Activated naive CD4-positive, alpha-beta T cell treated with anti-CD3 and anti-CD28 coated beads, Interleukin-2, amount 50 U/mL, for 24 hours (primary cell): ENCODE measurements at regions not wholly inside any gene's neighbourhood (a gene's known extent, or its start where the extent isn't known, plus 50 kb on each side); places are given as distances from the start of the nearest gene placed in this dataset.
"Not testable (repeated sequence)": the region's sequence is repeated elsewhere in the genome, so short reads cannot be mapped to it uniquely, and the experiment has no call there.

Source experiments
- H3K27ac Mint-ChIP-seq: one replicate; pipeline ENCODE4 v1.8.0; 2021; ENCODE audit warnings: mild to moderate bottlenecking, mixed read lengths
- H3K27me3 Mint-ChIP-seq: one replicate; pipeline ENCODE4 v1.8.0; 2021; ENCODE audit warnings: mixed read lengths
- H3K36me3 Mint-ChIP-seq: one replicate; pipeline ENCODE4 v1.8.0; 2021; ENCODE audit warnings: mixed read lengths
- H3K4me1 Mint-ChIP-seq: one replicate; pipeline ENCODE4 v1.8.0; 2021; ENCODE audit warnings: mixed read lengths
- H3K4me3 Mint-ChIP-seq: one replicate; pipeline ENCODE4 v1.8.0; 2021; ENCODE audit warnings: mild to moderate bottlenecking, mixed read lengths
- H3K9me3 Mint-ChIP-seq: one replicate; pipeline ENCODE4 v1.8.0; 2021; ENCODE audit warnings: mixed read lengths

- H3K4me3 Mint-ChIP-seq, result no peak overlapping the region
- no peak overlapping the region for H3K27ac Mint-ChIP-seq
- no peaks in the 10 kb centered on the region for H3K27me3 Mint-ChIP-seq
- no peaks in the 10 kb centered on the region for H3K36me3 Mint-ChIP-seq
- H3K9me3 Mint-ChIP-seq, result no peaks in the 10 kb centered on the region
- no peaks in the 10 kb centered on the region for H3K4me1 Mint-ChIP-seq
Observed at GRCh38 chr15:87715252-87715651, 541.3 kb downstream of the NTRK3 start.

- Mint-ChIP-seq H3K36me3 (no peaks in the 10 kb centered on the region), H3K4me1 (no peaks in the 10 kb centered on the region), H3K27ac (no peak overlapping the region), H3K4me3 (no peak overlapping the region), H3K9me3 (no peaks in the 10 kb centered on the region), H3K27me3 (no peaks in the 10 kb centered on the region)
Observed at GRCh38 chr15:87713475-87713879, 543.1 kb downstream of the NTRK3 start.

- no peak overlapping the region for H3K27ac Mint-ChIP-seq
- H3K4me1 Mint-ChIP-seq, result no peaks in the 10 kb centered on the region
- no peaks in the 10 kb centered on the region for H3K27me3 Mint-ChIP-seq
- H3K4me3 Mint-ChIP-seq, result no peak overlapping the region
- no peaks in the 10 kb centered on the region for H3K36me3 Mint-ChIP-seq
- H3K9me3 Mint-ChIP-seq, result no peaks in the 10 kb centered on the region
Observed at GRCh38 chr15:87712211-87712610, 544.3 kb downstream of the NTRK3 start.

GRCh38 chr15:87711026-87711425, 545.5 kb downstream of the NTRK3 start:
- H3K36me3 Mint-ChIP-seq, result no peaks in the 10 kb centered on the region
- H3K4me1 Mint-ChIP-seq, result no peaks in the 10 kb centered on the region
- no peak overlapping the region for H3K4me3 Mint-ChIP-seq
- no peak overlapping the region for H3K27ac Mint-ChIP-seq
- H3K9me3 Mint-ChIP-seq, result no peaks in the 10 kb centered on the region
- no peaks in the 10 kb centered on the region for H3K27me3 Mint-ChIP-seq

- Mint-ChIP-seq H3K27me3 (no peaks in the 10 kb centered on the region), H3K4me1 (no peaks in the 10 kb centered on the region), H3K9me3 (no peaks in the 10 kb centered on the region), H3K27ac (no peak overlapping the region), H3K36me3 (no peaks in the 10 kb centered on the region), H3K4me3 (no peak overlapping the region)
Observed at GRCh38 chr15:87710406-87710805, 546.1 kb downstream of the NTRK3 start.

GRCh38 chr15:87707566-87708130, 548.9 kb downstream of the NTRK3 start:
- Mint-ChIP-seq H3K9me3 (no peaks in the 10 kb centered on the region), H3K36me3 (no peaks in the 10 kb centered on the region), H3K4me1 (no peaks in the 10 kb centered on the region), H3K27ac (no peak overlapping the region), H3K4me3 (no peak overlapping the region), H3K27me3 (peaks cover 4% of the 10 kb centered on the region)

GRCh38 chr15:87707071-87707470, 549.5 kb downstream of the NTRK3 start:
- Mint-ChIP-seq H3K36me3 (no peaks in the 10 kb centered on the region), H3K4me3 (no peak overlapping the region), H3K27me3 (peaks cover 4% of the 10 kb centered on the region), H3K27ac (no peak overlapping the region), H3K4me1 (no peaks in the 10 kb centered on the region), H3K9me3 (no peaks in the 10 kb centered on the region)

GRCh38 chr15:87706001-87706400, 550.5 kb downstream of the NTRK3 start:
- H3K27ac Mint-ChIP-seq, result no peak overlapping the region
- H3K9me3 Mint-ChIP-seq, result no peaks in the 10 kb centered on the region
- H3K4me1 Mint-ChIP-seq, result no peaks in the 10 kb centered on the region
- H3K4me3 Mint-ChIP-seq, result no peak overlapping the region
- H3K36me3 Mint-ChIP-seq, result no peaks in the 10 kb centered on the region
- H3K27me3 Mint-ChIP-seq, result peaks cover 4% of the 10 kb centered on the region

GRCh38 chr15:87704276-87704675, 552.3 kb downstream of the NTRK3 start:
- Mint-ChIP-seq H3K36me3 (no peaks in the 10 kb centered on the region), H3K4me3 (no peak overlapping the region), H3K9me3 (no peaks in the 10 kb centered on the region), H3K4me1 (no peaks in the 10 kb centered on the region), H3K27me3 (peaks cover 4% of the 10 kb centered on the region), H3K27ac (no peak overlapping the region)

GRCh38 chr15:87703327-87704111, 553.0 kb downstream of the NTRK3 start:
- no peaks in the 10 kb centered on the region for H3K9me3 Mint-ChIP-seq
- H3K36me3 Mint-ChIP-seq, result no peaks in the 10 kb centered on the region
- H3K27me3 Mint-ChIP-seq, result peaks cover 4% of the 10 kb centered on the region
- no peaks in the 10 kb centered on the region for H3K4me1 Mint-ChIP-seq
- no peak overlapping the region for H3K4me3 Mint-ChIP-seq
- no peak overlapping the region for H3K27ac Mint-ChIP-seq

GRCh38 chr15:87702270-87702669, 554.3 kb downstream of the NTRK3 start:
- H3K27ac Mint-ChIP-seq, result no peak overlapping the region
- no peaks in the 10 kb centered on the region for H3K9me3 Mint-ChIP-seq
- H3K4me1 Mint-ChIP-seq, result no peaks in the 10 kb centered on the region

GRCh38 chr15:87698467-87698866, 558.1 kb downstream of the NTRK3 start:
- not testable (repeated sequence) for H3K9me3 Mint-ChIP-seq, H3K4me1 Mint-ChIP-seq, H3K4me3 Mint-ChIP-seq, H3K27ac Mint-ChIP-seq, H3K27me3 Mint-ChIP-seq, H3K36me3 Mint-ChIP-seq

More at GRCh38 chr15:87702270-87702669, 554.3 kb downstream of the NTRK3 start:
- H3K36me3 Mint-ChIP-seq, result peaks cover 2% of the 10 kb centered on the region
- no peak overlapping the region for H3K4me3 Mint-ChIP-seq
- peaks cover 4% of the 10 kb centered on the region for H3K27me3 Mint-ChIP-seq

- Mint-ChIP-seq H3K36me3 (peaks cover 2% of the 10 kb centered on the region), H3K9me3 (peaks cover 7% of the 10 kb centered on the region), H3K27ac (no peak overlapping the region), H3K4me1 (peaks cover 20% of the 10 kb centered on the region), H3K27me3 (peaks cover 1% of the 10 kb centered on the region), H3K4me3 (no peak overlapping the region)
Observed at GRCh38 chr15:87689716-87690115, 566.8 kb downstream of the NTRK3 start.

- no peak overlapping the region for H3K27ac Mint-ChIP-seq
- H3K27me3 Mint-ChIP-seq, result peaks cover 1% of the 10 kb centered on the region
- H3K36me3 Mint-ChIP-seq, result peaks cover 2% of the 10 kb centered on the region
- peaks cover 37% of the 10 kb centered on the region for H3K4me1 Mint-ChIP-seq
- peaks cover 5% of the 10 kb centered on the region for H3K9me3 Mint-ChIP-seq
- H3K4me3 Mint-ChIP-seq, result no peak overlapping the region
Observed at GRCh38 chr15:87687523-87687870, 569.0 kb downstream of the NTRK3 start.

- no peak overlapping the region for H3K4me3 Mint-ChIP-seq
- H3K36me3 Mint-ChIP-seq, result peaks cover 1% of the 10 kb centered on the region
- H3K9me3 Mint-ChIP-seq, result peaks cover 3% of the 10 kb centered on the region
- no peak overlapping the region for H3K27ac Mint-ChIP-seq
- peaks cover under 1% of the 10 kb centered on the region for H3K27me3 Mint-ChIP-seq
- peaks cover 42% of the 10 kb centered on the region for H3K4me1 Mint-ChIP-seq
Observed at GRCh38 chr15:87686841-87687522, 569.6 kb downstream of the NTRK3 start.

- H3K4me3 Mint-ChIP-seq, result no peak overlapping the region
- H3K9me3 Mint-ChIP-seq, result no peaks in the 10 kb centered on the region
- peaks cover 49% of the 10 kb centered on the region for H3K4me1 Mint-ChIP-seq
- no peaks in the 10 kb centered on the region for H3K27me3 Mint-ChIP-seq
- H3K27ac Mint-ChIP-seq, result no peak overlapping the region
- H3K36me3 Mint-ChIP-seq, result no peaks in the 10 kb centered on the region
Observed at GRCh38 chr15:87686339-87686738, 570.2 kb downstream of the NTRK3 start.
